ENCODE measurements at regions not wholly inside any gene's neighbourhood (a gene's known extent, or its start where the extent isn't known, plus 50 kb on each side); places are given as distances from the start of the nearest gene placed in this dataset.

DNA sequence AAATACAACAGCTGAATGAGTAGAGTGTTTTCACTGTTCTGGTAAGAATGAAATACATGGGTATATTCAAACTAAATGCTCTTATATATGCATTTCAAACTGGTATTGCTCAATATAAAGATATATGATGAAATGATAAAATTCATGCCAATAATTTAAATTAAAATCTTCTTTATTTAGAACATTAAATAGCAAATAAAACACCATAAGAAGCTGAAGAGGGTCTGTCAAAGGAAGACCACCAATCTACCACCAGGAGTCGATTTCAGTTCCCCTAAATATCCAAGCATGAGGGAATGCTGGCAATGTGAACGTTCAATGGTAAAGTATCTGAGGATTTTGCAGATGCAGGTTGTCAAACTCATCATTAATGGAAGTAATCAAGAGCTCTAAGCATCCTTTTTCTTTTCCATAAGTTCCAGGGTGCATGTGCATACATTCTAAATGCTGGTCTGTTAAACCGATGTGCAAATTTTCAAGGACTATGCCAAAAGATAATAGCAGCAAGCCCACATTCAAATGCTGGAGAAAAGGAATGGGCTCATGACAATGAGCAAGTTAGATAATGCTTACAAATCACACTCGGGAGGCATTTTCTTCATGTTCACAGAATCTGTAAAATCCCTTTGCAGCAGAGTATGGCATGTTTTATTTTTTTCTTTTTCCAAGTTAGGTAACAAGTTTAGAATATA, 118.8 kb upstream of the MTAP start:
- TF ChIP-seq, protein P1, sequence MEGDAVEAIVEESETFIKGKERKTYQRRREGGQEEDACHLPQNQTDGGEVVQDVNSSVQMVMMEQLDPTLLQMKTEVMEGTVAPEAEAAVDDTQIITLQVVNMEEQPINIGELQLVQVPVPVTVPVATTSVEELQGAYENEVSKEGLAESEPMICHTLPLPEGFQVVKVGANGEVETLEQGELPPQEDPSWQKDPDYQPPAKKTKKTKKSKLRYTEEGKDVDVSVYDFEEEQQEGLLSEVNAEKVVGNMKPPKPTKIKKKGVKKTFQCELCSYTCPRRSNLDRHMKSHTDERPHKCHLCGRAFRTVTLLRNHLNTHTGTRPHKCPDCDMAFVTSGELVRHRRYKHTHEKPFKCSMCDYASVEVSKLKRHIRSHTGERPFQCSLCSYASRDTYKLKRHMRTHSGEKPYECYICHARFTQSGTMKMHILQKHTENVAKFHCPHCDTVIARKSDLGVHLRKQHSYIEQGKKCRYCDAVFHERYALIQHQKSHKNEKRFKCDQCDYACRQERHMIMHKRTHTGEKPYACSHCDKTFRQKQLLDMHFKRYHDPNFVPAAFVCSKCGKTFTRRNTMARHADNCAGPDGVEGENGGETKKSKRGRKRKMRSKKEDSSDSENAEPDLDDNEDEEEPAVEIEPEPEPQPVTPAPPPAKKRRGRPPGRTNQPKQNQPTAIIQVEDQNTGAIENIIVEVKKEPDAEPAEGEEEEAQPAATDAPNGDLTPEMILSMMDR (IDR thresholded peaks at IDR 0.05) = no peak
- TF ChIP-seq POLR2AphosphoS5 (IDR thresholded peaks at IDR 0.05) (no peak), POLR2A (IDR thresholded peaks at IDR 0.05) (no peak)

Measured in gastroesophageal sphincter (tissue), 3 donors.